Colonic mucosa (tissue), 4 donors: ENCODE measurements at regions not wholly inside any gene's neighbourhood (a gene's known extent, or its start where the extent isn't known, plus 50 kb on each side); places are given as distances from the start of the nearest gene placed in this dataset.
"Not testable (repeated sequence)": the region's sequence is repeated elsewhere in the genome, so short reads cannot be mapped to it uniquely, and the experiment has no call there.

Experiments used
- DNase-seq: peaks from one replicate; pipeline ENCODE4 v3.0.0-alpha.2; 2020
- H3K27ac ChIP-seq: fragments of 200-600 bp; one replicate; pipeline ENCODE4 v1.8.0; 2021
- H3K27me3 ChIP-seq: fragments of 200-600 bp; one replicate; pipeline ENCODE4 v1.8.0; 2021
- H3K36me3 ChIP-seq: fragments of 200-600 bp; one replicate; pipeline ENCODE4 v1.8.0; 2021
- H3K4me1 ChIP-seq: fragments of 200-600 bp; one replicate; pipeline ENCODE4 v1.8.0; 2021; ENCODE audit warnings: mild to moderate bottlenecking
- H3K4me3 ChIP-seq: fragments of 200-600 bp; one replicate; pipeline ENCODE4 v1.8.0; 2021
- H3K9ac ChIP-seq, 2 donors: one replicate each; pipeline ENCODE4 v1.7.0; 2013; ENCODE audit warnings: control low read depth in 2 of 2, low read depth in 2 of 2, low read length in 2 of 2
- H3K9me3 ChIP-seq: fragments of 200-600 bp; one replicate; pipeline ENCODE4 v1.8.0; 2021
- intact Hi-C: fragments of 100-400 bp; cut with DNase I; formaldehyde crosslinking; loops from one replicate; pipeline ENCODE4 v1.14.1; 2022
- TF ChIP-seq, protein P1 (sequence below): fragments of 200-600 bp; IDR thresholded peaks from one replicate; pipeline ENCODE4 v1.8.0; 2022; ENCODE audit warnings: antibody characterized with exemption, mild to moderate bottlenecking
- donor health status: healthy.
- donor health status: DM: no; HTN: no; CAD: no.
- donor health status: DM: no; HTN: no; CAD: no.

DNA sequence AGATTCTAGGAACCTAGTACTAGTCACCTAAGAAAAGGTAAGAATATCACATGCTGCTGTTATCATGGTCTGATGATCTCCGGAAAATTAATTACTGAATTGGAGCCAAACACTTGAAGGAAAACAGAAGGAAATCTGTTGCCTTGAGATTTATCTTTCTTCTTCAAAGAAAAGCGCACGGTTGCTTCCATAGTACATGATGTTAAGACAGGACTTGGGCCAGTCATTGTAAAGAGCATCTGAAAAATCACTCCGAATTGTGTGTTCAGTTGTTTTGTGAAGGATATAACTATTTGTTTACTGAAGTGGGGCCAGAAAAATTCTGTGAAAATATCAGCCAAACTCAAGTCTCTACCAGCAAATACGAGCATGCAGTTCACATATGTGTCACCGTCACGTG is 134.9 kb upstream of the FOXN3 start:
- TF ChIP-seq, protein P1, sequence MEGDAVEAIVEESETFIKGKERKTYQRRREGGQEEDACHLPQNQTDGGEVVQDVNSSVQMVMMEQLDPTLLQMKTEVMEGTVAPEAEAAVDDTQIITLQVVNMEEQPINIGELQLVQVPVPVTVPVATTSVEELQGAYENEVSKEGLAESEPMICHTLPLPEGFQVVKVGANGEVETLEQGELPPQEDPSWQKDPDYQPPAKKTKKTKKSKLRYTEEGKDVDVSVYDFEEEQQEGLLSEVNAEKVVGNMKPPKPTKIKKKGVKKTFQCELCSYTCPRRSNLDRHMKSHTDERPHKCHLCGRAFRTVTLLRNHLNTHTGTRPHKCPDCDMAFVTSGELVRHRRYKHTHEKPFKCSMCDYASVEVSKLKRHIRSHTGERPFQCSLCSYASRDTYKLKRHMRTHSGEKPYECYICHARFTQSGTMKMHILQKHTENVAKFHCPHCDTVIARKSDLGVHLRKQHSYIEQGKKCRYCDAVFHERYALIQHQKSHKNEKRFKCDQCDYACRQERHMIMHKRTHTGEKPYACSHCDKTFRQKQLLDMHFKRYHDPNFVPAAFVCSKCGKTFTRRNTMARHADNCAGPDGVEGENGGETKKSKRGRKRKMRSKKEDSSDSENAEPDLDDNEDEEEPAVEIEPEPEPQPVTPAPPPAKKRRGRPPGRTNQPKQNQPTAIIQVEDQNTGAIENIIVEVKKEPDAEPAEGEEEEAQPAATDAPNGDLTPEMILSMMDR: no peak
- Histone ChIP-seq H3K27me3 (no peaks in the 10 kb centered on the region), H3K9ac (no peak overlapping the region), H3K9me3 (no peaks in the 10 kb centered on the region), H3K27ac (no peak overlapping the region), H3K4me3 (no peak overlapping the region), H3K4me1 (no peaks in the 10 kb centered on the region), H3K36me3 (no peaks in the 10 kb centered on the region)
- no peak for DNase-seq
- intact Hi-C loops: no loop called here

DNA sequence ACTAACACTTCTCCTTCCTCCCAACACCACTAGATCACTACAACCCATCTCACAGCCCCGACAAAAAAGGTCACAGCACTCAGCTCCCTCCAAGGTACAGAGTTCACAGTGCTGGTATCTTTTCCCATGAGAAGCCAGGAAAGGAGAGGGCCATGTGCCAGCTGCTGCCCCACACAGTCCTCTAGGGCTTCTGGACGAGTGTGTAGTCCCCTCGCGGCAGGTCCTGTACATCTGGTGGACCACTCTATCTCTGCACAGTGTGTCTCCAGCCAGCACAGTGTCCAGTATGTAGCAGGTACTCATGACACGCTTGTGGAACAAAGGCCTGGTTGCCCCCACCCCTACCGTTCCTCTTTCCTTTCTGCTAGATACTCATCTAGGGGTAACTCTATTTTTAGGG is 134.4 kb upstream of the FOXN3 start:
- intact Hi-C loops: no loop called here
- Histone ChIP-seq H3K9ac (no peak overlapping the region), H3K27ac (no peak overlapping the region), H3K4me1 (no peaks in the 10 kb centered on the region), H3K27me3 (no peaks in the 10 kb centered on the region), H3K36me3 (no peaks in the 10 kb centered on the region), H3K9me3 (no peaks in the 10 kb centered on the region), H3K4me3 (no peak overlapping the region)
- TF ChIP-seq, protein P1: no peak
- DNase-seq: no peak

DNA sequence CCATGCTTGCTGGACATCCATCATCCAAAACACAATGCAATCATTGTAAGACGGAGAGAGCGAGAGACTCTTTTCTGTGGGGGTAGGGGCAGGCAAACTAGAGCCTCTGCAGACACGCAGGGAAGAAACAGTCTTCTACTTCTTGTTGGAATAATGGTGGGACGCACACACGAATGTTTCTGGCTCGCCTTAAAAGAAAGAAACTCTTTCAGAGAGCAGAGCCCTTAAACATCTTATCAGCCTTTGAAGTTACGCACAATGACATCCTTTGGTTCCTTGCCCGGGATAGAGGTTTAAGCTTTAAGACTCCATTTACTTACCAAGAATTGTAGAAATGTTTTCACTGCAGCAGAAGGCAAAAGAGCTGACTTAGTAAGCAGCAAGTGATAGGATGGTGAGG is 133.8 kb upstream of the FOXN3 start:
- Histone ChIP-seq H3K4me1 (no peaks in the 10 kb centered on the region), H3K36me3 (no peaks in the 10 kb centered on the region), H3K9me3 (no peaks in the 10 kb centered on the region), H3K4me3 (no peak overlapping the region), H3K27ac (no peak overlapping the region), H3K9ac (no peak overlapping the region), H3K27me3 (no peaks in the 10 kb centered on the region)
- DNase-seq: no peak
- TF ChIP-seq, protein P1: no peak
- intact Hi-C loops: no loop called here

DNA sequence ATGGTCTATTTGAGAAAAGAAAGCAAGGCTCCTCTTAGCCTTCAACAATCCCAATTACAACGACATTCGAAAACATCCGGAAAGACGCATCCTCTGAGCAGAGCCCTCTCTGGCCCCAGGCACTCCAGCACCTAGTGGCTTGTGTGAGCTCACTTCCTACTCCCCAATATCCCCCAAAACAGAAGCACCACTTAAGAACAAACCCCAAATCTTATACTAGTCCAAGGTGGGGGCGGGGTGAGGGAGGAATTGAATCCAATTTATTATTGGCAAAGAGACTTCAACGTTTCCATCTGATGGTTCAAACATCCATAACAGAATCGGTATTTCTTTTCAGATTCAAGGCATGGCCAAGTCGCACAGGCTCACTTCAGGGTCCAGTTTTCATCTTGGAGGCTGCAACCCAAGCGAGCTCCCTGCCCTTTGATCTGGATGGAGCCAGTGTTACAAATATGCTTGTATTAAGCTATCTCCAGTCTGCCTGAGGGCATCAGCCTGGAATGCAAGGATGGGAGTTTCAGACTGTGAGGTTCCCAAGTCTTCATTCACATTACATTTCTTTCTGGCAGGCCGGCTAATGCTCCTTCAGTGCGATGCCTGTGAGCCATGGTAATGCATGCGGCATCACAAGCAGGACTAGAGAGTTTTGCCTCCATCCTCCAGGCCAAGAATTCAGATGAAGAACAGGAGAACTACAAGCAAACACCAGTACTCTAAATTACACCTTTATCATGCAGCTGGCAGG is 132.5 kb upstream of the FOXN3 start:
- no peak for DNase-seq
- Histone ChIP-seq H3K4me3 (no peak overlapping the region), H3K36me3 (no peaks in the 10 kb centered on the region), H3K4me1 (no peaks in the 10 kb centered on the region), H3K27me3 (no peaks in the 10 kb centered on the region), H3K27ac (no peak overlapping the region), H3K9ac (no peak overlapping the region), H3K9me3 (no peaks in the 10 kb centered on the region)
- intact Hi-C loops: no loop called here
- TF ChIP-seq, protein P1: no peak

DNA sequence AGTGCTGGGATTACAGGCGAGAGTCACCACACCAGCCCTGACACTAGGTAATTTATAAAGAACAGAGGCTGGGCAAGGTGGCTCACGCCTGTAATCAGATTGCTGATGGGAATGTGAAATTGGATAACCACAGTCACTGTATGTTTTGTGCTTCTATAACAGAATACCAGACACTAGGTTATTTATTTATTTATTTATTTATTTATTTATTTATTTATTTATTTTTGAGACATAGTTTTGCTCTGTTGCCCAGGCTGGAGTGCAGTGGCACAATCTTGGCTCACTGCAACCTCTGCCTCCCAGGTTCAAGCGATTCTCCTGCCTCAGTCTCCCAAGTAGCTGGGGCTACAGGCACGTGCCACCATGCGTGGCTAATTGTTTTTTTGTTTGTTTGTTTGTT is 130.0 kb upstream of the FOXN3 start:
- H3K4me1 ChIP-seq, H3K9ac ChIP-seq, H3K36me3 ChIP-seq, intact Hi-C loops, DNase-seq, H3K27ac ChIP-seq, H3K4me3 ChIP-seq, H3K27me3 ChIP-seq, H3K9me3 ChIP-seq: not testable (repeated sequence)

DNA sequence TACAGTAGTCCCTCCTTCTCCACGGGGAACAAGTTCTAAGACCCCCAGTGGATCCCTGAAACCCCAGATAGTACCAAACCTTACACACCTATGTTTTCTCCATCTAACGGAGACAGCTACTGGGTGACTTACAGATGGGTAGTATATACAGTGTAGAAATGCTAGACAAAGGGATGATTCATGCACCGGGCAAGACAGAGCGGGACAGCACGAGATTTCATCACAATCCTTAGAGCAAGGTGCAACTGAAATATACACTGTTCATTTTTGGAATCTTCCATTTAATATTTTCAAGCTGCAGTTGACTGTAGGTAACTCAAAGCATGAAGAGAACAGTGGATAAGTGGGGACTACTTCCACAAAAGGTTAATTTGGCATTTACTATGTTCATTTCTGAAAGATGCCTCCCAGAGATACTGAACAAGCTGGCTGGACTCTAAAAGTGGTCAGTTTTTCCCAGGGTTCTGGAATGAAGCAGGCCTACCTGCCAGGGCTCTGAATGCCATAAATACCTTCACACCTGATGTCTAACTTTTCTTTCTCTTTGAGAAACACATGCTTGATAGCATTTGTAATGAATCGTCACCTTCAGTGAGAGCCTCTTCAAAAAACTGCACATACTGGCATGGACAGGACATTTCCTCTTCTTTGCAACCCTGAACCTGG is 127.7 kb upstream of the FOXN3 start:
- Histone ChIP-seq H3K27ac (no peak overlapping the region), H3K27me3 (no peaks in the 10 kb centered on the region), H3K4me3 (no peak overlapping the region), H3K9me3 (no peaks in the 10 kb centered on the region), H3K4me1 (no peaks in the 10 kb centered on the region), H3K36me3 (no peaks in the 10 kb centered on the region), H3K9ac (no peak overlapping the region)
- TF ChIP-seq, protein P1: no peak
- intact Hi-C loops: no loop called here
- no peak for DNase-seq
